Fibroblast of skin of right biceps (primary cell): ENCODE measurements at regions not wholly inside any gene's neighbourhood (a gene's known extent, or its start where the extent isn't known, plus 50 kb on each side); places are given as distances from the start of the nearest gene placed in this dataset.
"Not testable (repeated sequence)": the region's sequence is repeated elsewhere in the genome, so short reads cannot be mapped to it uniquely, and the experiment has no call there.

ENCODE experiments used
- DNase-seq: peaks from one replicate; pipeline ENCODE4 v3.0.0-alpha.2; 2013

DNA sequence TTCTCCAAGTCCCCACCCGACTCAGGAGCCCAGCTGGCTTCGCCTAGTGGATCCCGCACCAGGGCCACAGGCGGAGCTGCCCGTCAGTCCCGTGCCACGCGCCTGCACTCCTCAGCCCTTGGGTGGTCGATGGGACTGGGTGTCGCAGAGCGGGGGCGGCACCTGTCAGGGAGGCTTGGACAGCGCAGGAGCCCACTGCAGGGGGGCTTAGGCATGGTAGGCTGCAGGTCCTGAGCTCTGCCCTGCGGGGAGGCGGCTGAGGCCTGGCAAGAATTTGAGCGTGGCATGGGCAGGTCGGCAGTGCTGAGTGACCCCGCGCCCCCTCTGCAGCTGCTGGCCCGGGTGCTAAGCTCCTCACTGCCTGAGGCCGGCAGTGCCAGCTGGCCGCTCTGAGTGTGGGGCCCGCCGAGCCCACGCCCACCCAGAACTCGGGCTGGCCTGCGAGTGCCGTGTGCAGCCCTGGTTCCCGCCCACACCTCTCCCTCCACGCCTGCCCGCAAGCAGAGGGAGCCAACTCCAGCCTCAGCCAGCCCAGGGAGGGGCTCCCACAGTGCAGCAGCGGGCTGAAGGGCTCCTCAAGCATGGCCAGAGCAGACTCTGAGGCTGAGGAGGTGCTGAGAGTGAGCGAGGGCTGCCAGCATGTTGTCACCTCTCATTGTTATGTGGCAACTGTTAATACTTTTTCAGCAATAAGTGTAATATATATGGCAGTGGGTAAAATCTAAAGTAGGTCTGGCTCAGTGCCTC is 548.4 kb upstream of the BRINP3 start:
- no peak for DNase-seq

DNA sequence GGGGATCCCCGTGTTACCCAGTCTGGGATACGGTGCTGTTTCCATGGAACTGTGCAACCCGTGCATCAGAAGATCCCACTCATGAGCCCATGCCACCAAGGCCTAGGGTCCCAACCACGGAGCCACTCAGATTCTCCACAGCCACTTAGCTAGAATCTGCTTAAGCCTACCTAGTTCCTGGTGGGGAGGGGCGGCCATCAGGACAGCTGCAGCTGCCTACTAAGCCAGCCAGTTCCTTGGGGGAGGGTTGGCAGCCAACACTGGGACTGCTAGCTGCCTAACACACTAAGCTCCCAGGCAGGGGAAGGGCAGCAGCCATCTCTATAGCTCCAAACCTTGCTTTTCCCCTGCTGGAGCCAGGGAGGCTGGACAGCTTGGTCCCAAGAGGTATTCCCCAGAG is 549.2 kb upstream of the BRINP3 start:
- no peak for DNase-seq

DNA sequence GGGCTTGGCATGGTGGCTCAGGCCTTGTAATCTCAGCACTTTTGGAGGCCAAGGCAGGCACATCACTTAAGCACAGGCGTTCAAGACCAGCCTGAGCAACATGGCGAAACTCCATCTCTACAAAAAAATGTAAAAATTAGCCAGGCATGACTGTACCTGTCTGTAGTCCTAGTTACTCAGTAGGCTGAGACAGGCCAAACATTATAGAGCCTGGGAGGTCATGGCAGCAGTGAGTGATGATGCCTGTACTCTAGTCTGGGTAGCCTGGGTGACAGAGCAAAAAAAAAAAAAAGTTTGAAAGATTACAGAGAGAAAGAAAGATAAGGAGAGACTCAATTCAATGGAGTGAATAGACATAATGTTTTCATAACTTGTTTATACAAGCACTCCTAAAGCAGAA is 556.5 kb upstream of the BRINP3 start:
- no peak for DNase-seq

DNA sequence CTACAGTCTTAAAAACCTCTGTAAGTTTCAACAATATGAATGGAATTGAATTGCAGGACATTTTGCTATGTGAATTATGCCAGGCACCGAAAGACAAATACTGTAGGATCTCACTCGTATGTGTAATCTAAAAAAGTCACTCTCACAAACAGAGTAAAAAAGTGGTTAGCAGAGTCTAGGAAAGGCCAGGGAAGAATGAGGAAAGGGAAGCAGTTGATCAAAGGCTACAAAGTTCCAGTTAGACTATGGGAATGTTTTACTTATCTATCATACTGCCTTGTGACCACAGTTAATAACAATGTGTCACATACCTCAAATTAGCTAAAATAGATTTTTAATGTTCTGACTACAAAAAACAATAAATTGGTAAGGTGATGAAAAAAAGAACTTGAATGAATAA is 565.4 kb upstream of the BRINP3 start:
- DNase-seq = peak; percentile 8

DNA sequence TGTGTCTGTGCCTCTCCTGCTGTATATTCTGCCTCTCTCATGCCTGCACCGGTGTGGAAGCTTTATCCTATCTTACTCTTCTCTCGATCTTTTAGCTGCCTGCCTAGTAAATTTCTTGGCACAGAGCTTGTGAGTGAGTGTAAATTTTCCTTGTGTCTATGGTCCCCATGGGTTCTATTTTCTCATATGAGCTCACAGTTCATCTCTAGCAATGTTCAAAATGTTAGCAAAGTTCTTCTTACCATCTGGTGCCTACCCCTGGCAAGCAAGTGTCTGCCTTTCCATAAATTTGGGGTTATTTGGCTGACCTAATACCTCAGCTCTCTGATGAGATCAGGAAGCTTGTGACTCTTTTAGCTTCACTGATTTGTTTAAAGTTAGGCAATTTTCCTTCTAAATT is 572.1 kb upstream of the BRINP3 start:
- DNase-seq = no peak

DNA sequence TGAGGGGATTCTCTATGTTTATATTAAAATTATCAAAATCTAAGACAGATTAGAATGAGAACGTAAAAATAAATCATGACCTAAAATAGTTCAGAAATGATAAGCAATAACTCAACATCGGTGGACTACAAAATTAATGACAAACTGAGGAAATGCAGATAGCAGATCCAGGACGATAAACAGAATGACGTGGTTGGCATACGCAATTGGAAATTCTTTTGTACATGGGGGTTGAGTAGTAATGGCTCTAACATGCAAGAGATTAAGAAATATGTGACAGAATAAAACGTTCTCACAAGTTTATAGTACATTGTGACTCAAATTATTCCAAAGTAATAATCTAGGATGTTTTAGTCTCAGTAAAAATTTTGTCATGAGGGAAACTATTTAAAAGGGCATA is 575.2 kb upstream of the BRINP3 start:
- DNase-seq = no peak

DNA sequence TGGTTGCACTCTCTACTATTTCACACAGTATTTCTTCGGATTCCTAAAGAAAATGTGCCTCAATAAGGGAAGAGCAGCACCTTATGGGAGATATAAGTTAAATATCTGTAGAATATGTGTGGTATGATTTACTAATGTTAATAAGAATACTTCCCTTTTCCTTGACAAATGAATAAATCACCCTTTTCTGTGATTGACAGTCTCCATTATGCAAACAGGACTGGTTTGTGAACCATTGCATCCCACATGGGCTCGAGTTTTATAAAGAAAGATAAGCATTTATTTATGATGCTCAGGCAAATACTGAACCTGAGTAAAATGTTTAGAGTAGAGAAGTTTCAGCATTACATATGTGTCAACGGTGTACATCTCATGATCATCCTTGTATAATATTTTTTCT is 587.7 kb upstream of the BRINP3 start:
- DNase-seq = no peak

DNA sequence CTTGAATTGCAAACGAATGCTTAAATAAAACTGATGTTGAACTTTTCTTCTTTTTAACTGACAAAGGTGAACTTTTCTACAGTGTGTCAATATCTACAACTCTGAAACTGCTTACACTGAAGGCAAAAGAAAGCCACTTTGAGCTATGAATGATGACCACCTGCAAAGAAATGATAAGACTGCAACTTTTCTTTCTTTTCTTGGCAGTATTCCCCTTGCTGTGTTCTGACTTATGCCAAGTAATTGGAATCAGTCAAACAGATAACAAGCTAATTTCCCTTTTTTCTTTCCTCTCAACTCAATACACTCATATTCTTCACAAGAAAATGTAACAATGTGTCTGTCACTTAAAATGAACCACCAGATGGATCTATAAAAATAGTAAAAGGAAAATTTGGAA is 588.1 kb upstream of the BRINP3 start:
- no peak for DNase-seq

DNA sequence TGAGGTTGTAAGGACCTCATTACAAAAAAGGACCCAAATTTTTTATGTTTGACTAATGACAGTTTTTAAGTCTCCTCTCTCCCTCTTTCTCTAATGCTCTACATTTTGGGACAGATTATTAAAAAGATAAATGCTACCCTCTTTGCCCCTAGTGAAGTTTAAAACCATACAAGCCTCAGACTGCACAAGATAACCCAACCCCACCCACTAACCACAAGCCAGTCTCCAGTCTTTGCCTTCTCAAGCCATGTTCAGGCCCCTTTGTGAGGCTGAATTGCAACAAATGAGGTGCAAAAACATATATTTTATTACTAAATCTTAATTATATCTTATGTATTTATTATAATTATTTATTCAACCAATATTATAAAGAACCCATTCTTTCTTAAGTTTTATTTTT is 597.2 kb upstream of the BRINP3 start:
- DNase-seq = no peak

DNA sequence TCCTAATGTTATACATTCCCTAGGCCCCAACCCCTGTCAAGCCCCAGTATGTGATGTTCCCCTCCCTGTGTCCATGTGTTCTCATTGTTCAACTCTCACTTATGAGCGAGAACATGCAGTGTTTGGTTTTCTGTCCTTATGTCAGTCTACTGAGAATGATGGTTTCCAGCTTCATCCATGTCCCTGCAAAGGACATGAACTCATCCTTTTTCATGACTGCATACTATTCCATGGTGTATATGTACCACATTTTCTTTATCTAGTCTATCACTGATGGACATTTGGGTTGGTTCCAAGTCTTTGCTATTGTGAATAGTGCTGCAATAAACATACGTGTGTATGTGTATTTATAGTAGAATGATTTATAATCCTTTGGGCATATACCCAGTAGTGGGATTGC is 605.4 kb upstream of the BRINP3 start:
- DNase-seq = not testable (repeated sequence)

DNA sequence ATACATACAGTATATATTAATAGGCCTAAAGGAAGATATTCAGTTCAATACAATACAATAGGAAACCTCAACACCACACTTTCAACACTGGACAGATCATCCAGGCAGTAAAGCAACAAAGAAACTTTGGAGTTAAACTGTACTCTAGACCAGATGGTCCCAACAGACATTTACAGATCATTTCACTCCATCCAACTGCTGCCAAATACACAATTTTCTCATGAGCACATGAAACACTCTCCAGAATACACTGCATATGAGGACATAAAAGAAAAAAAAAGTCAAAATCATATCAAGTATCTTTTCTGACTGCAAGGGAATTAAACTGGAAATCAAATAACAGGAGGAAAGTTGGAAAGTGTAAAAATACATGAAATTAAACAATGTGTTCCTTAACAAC is 607.5 kb upstream of the BRINP3 start:
- DNase-seq = no peak

DNA sequence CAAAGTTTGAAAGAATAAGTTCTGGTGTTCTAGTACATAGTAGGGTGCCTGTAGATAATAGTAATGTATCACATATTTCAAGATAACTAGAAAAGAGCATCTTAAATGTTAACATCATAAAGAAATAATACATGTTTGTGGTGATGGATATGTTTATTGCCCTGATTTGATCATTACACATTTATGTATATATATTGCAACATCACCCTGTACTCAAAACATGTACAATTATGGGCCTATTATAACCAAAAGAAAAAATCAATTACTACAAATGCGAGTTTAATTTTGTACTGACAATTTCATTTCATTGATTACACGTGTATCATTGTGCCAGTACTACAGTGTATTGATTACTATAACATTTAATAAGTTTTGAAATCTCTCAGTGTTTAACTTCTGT is 609.2 kb upstream of the BRINP3 start:
- no peak for DNase-seq

DNA sequence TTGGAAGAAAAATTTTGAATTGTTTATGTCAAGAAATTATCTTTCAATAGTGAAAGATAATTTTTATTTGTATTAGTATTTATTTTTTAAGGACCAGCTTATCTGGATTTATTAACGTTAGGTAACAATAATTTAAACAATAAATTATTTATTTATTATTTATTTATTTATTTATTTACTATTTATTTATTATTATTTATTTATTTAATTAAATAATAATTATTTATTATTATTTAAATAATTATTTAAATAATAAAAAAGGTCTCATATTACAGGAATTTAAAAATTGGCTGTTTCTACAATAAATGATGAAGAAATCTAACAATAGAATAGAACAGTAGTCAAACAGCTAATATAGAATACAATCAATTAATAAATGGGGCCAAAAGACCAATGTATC is 618.7 kb upstream of the BRINP3 start:
- DNase-seq = no peak

DNA sequence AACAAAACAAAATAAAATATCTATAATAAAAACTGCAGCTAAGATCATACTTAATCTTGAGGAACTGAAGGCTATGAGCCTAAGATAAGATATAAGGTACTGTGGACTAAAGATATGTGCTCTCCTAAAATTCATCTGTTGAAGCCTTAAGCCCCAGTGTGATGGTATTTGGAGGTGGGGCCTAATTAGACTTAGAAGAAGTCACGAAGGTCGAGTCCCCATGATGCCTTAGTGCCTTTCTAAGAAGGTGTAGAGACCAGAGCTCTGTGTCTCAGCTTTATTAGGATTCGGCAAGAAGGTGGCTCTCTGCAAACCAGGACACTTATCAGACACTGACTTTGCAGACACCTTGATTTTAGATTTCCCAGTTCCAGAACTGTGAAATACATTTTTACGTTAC is 622.0 kb upstream of the BRINP3 start:
- DNase-seq = no peak

DNA sequence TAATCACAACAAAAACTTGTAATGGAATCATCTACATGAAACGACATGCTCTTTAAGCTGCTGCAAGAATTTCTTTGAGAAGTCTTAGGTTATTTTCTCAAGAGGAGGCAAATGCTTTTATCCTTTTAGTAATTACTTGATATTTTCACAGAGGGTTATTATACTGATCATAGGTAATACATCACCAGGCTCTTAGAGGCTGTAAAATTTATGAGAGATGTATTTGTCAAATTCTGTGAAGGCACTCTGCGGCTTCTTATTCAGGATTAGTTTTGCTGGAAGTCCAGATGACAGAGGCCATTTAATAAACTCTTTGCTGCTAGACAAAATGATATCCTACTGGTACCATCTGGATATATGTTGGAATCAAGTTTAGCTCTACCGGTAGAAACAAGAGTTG is 624.3 kb upstream of the BRINP3 start:
- no peak for DNase-seq

DNA sequence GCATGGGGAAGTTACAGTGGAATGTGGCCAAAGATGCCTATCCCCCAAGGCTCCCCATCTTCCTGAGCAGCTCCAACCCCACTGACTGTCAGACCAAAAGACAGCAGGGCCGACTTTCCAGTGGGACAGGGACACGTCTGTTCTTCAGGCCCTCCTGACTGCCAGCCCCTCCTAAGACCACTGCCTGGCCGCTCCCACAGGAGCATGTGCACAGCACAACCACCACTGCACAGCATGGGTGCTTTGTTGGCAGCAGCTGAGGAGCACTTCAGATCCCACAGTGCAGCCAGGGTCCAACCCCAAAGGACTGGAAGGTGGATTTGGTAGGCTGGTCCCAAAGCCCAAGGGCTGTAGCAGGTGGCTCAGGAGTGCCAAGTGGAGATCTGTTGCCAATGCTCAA is 648.3 kb upstream of the BRINP3 start:
- no peak for DNase-seq

DNA sequence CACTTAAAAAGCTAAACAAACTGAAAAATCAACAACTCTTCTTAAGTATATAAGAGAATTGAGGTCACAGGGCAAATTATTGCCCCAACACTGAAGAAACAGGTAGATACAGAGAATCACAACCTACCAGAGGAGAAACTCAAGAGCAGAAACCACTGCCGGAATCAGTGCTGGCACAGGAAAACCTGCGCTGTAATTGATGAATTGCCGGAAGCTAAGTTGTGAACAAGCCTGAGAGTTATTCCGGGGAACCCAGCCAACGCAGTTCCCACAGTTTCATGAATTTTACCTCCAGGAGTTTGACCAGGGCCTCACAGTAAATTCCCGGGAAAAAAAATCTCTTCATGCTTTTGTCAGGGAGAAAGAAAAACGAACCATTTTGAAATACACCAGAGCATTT is 657.1 kb upstream of the BRINP3 start:
- DNase-seq = peak; percentile 1

DNA sequence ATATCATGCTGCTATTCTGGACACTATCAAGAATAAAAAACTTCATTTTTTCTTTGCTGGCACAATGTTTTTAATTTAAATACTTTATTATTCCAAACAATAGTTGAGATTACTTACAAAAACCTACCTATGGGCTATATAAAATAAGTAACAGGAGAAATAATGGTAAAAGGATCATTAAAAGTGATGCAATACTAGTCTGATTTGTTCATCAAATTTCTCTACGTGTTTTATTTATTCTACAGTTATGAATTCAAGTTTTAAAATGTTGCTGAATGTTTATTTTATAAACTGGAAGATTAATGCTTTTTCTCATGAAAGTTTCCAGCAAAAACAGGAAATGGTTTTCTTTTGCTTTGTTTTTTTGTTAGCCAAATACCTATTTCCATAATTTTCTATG is 662.4 kb upstream of the BRINP3 start:
- no peak for DNase-seq

DNA sequence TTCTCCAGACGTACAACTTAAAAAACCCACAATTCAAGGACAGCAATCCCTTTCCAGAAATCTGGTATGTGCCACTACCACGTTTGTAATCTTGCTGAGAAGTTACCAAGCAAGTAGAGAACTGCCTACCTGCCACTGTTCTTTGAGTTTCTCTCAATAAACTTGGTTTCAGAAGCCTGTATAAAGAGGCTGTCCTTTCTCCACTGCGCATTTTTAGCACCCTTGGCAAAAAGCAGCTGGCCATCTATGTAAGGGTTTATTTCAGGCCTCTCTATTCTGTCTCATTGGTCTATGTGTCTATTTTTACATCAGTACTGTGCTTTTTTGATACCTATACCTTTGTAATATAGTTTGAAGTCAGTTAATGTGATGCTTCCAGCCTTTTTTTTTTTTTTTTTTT is 665.1 kb upstream of the BRINP3 start:
- no peak for DNase-seq

DNA sequence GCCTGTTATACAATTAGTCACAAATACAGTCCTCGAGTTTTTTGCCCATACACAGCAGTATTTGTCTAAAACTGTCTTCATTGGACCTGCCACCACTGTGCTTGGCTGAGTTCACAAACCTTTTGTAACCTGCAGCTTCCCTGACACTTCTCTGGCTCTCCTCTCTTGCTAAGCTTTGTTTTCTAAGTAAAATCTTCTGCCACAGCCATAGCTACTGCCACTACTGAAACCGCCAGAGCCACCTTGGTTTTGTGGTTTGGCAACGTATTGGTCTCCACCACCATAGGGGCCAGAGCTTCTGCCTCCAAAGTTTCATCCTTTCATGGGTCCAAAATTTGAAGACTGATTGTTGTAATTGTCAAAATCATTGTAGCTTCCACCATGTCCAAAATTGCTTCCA is 668.2 kb upstream of the BRINP3 start:
- no peak for DNase-seq

DNA sequence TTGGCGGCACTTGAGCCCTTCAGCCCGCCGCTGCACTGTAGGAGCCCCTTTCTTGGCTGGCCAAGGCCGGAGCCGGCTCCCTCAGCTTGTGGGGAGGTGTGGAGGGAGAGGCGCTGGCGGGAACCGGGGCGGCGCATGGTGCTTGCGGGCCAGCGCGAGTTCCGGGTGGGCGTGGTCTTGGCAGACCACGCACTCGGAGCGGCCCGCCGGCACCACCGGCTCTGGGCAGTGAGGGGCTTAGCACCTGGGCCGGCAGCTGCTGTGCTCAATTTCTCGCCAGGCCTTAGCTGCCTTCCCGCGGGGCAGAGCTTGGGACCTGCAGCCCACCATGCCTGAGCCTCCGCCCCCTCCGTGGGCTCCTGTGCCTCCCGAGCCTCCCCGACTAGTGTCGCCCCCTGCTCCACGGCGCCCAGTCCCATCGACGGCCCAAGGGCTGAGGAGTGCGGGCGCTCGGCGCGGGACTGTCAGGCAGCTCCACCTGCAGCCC is 673.7 kb upstream of the BRINP3 start:
- DNase-seq = no peak

DNA sequence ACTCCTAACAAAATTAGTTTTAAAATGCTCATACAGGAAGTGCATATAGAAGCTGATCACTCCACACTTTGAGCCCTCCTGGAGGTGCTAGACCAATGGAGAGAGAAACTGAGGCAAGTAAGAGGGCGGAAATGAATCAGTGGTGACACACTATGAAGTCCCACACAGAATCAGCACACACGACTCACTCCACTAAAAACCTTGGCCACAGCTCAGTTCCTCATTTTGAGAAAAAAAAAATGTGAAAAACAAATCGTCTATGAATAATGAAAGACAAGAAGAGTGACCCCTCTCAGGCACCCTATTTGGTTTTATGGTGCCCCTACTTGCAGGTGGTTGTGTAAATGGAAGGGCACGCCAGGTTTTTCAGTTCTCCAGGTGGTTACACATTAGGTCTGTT is 675.1 kb upstream of the BRINP3 start:
- no peak for DNase-seq

DNA sequence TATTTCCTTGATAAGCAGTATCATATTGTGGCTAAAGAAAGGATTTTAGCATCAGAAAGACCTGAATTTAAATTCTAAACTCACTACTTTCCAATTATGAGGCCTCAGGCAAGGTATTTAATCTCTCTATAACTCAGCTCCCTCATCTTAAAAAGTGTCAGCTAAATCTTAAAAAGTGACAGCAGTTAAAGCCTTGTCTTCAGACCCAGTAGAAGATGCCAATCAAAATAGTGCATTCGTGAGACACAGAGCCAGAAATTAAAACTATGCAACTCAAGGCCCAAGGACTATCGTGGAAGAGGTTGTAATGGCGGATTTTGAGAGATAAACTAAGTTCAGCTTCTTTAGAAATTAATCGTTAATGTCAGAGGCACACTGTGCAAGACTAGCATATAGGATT is 677.5 kb upstream of the BRINP3 start:
- no peak for DNase-seq

DNA sequence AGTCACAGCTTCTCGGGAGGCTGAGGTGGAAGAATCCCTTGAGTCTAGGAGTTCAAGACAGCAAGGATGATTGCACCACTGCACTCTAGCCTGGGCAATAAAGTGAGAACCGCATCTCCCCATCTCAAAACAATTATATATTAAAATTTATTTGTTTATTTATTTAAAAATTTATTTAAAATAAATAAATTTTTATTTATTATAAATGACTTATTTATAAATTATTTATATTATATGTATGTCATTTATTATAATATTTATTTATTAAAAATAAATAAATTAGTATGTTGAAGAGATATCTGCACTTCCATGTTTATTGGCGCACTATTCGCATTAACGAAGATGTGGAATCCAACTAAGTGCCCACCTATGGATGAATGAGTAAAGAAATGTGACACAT is 683.2 kb upstream of the BRINP3 start:
- no peak for DNase-seq

DNA sequence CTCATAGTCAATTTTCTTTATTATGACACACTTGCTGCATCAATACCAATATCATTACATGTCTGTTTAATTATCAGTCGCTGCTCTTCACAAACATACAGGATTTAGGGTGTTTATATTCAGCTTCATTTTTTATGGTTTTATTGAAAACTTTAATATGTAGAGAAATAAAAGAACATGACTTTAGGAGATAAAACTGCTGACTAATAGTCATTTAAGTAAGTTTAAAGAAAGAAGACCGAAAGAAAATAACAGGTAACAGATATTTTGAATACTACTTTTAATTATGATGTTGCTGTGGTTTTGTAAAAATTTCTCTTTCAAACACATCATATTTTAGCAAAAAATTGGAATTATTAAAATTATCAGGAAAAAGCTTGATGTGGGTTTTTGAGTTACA is 685.1 kb upstream of the BRINP3 start:
- no peak for DNase-seq

DNA sequence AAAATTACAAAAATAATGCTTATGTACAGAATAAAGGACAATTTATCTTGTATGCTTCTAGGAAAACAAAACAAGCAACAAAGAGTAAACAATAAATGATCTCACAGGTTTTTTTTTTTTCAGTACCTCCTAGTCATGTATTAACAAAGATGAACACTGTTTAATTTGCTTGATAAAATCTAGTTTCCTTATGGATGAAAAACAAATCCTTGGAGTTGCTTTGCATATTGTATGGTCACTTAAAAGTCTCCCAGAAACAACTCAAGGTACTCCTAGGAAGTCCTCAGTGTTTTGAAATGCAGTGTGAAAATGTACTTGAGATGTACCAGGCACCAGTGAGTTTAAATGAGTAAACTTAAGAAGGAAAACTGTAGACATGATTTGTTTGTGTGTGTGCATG is 686.0 kb upstream of the BRINP3 start:
- DNase-seq = no peak
